ENCODE measurements at regions not wholly inside any gene's neighbourhood (a gene's known extent, or its start where the extent isn't known, plus 50 kb on each side); places are given as distances from the start of the nearest gene placed in this dataset.

DNA sequence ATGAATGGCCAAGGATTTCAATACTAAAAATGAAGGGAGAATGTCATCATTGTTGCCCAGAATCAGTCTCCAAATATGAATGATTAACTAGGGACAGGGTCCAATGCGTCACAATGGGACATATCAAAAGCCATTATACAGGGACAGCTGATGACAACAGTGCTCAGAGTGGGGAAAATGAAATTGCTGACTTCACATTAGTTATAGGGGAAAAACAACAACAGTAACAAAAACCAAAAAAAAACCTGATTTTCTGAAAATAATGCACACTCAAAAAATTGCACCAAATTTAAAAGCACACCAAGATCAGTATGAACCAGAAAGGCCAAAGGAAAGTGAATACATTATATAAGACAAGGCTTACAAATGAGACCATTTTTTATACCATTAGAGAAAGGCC, 353.2 kb upstream of the SOX5 start:
- ATAC-seq (ENCODE audit: insufficient read depth, low FRiP score) (no peak), DNase-seq (no peak)
- WGBS, 2 donors, result 95 to 100% methylated on average over 1 of the region's 1 CpG

GRCh38 chr12:24297516-24297915, 348.0 kb upstream of the SOX5 start:
- Histone ChIP-seq H3K9ac (ENCODE audit: insufficient read depth in 1 of 2, low read length in 2 of 2) (no peak overlapping the region), H3K9me3 (ENCODE audit: control insufficient read depth in 4 of 4, insufficient read depth in 3 of 4, low read length in 3 of 4) (no peaks in the 10 kb centered on the region), H3K36me3 (ENCODE audit: control insufficient read depth in 4 of 4, insufficient read depth in 4 of 4, low read length in 4 of 4) (no peaks in the 10 kb centered on the region), H3K4me1 (ENCODE audit: control insufficient read depth in 5 of 5, insufficient read depth in 5 of 5, low read length in 5 of 5) (no peaks in the 10 kb centered on the region), H3K27ac (ENCODE audit: low read depth in 1 of 2, low read length in 1 of 2) (no peak overlapping the region), H3K27me3 (ENCODE audit: control insufficient read depth in 3 of 3, insufficient read depth in 3 of 3, low read length in 2 of 3) (no peaks in the 10 kb centered on the region), H3K4me3 (no peak overlapping the region)
- TF ChIP-seq CTCF (IDR thresholded peaks at IDR 0.05; ENCODE audit: control extremely low read depth, extremely low read depth), result no peak
- WGBS, 2 donors, result 83 to 91% methylated on average over 5 of the region's 5 CpGs
- no peak for ATAC-seq (ENCODE audit: insufficient read depth, low FRiP score)
- no peak for DNase-seq

More for the DNA sequence above, 353.2 kb upstream of the SOX5 start:
- Histone ChIP-seq H3K4me3 (no peak overlapping the region), H3K9me3 (ENCODE audit: control insufficient read depth in 4 of 4, insufficient read depth in 3 of 4, low read length in 3 of 4) (no peaks in the 10 kb centered on the region), H3K27me3 (ENCODE audit: control insufficient read depth in 3 of 3, insufficient read depth in 3 of 3, low read length in 2 of 3) (no peaks in the 10 kb centered on the region), H3K36me3 (ENCODE audit: control insufficient read depth in 4 of 4, insufficient read depth in 4 of 4, low read length in 4 of 4) (no peaks in the 10 kb centered on the region), H3K9ac (ENCODE audit: insufficient read depth in 1 of 2, low read length in 2 of 2) (no peak overlapping the region), H3K4me1 (ENCODE audit: control insufficient read depth in 5 of 5, insufficient read depth in 5 of 5, low read length in 5 of 5) (no peaks in the 10 kb centered on the region), H3K27ac (ENCODE audit: low read depth in 1 of 2, low read length in 1 of 2) (no peak overlapping the region)
- TF ChIP-seq CTCF (IDR thresholded peaks at IDR 0.05; ENCODE audit: control extremely low read depth, extremely low read depth), result no peak

DNA sequence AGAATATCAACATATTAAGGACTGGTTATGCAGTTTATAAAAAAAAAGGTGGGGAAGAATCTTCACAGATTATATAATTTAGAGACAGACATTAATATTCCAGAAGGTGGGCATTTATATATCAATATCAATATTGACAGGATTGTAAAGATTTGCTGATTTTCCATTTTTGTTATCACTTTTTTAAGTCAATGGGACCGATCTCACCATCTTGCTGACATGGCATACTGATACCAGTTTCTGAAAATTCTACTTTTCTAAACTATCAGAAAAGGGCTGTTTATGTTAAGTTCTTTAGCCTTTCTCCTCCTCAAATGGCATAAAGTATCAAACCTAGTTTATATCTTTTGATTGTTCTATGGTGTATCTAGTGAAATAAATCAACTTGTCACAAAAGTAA, 344.1 kb upstream of the SOX5 start:
- Histone ChIP-seq H3K4me3 (no peak overlapping the region), H3K4me1 (ENCODE audit: control insufficient read depth in 5 of 5, insufficient read depth in 5 of 5, low read length in 5 of 5) (no peaks in the 10 kb centered on the region), H3K27me3 (ENCODE audit: control insufficient read depth in 3 of 3, insufficient read depth in 3 of 3, low read length in 2 of 3) (no peaks in the 10 kb centered on the region), H3K36me3 (ENCODE audit: control insufficient read depth in 4 of 4, insufficient read depth in 4 of 4, low read length in 4 of 4) (no peaks in the 10 kb centered on the region), H3K9ac (ENCODE audit: insufficient read depth in 1 of 2, low read length in 2 of 2) (no peak overlapping the region), H3K27ac (ENCODE audit: low read depth in 1 of 2, low read length in 1 of 2) (no peak overlapping the region), H3K9me3 (ENCODE audit: control insufficient read depth in 4 of 4, insufficient read depth in 3 of 4, low read length in 3 of 4) (no peaks in the 10 kb centered on the region)
- ATAC-seq (ENCODE audit: insufficient read depth, low FRiP score) (no peak), DNase-seq (no peak)
- WGBS, 2 donors, result 92 to 100% methylated on average over 1 of the region's 1 CpG
- TF ChIP-seq CTCF (IDR thresholded peaks at IDR 0.05; ENCODE audit: control extremely low read depth, extremely low read depth), result no peak

- H3K9ac ChIP-seq (ENCODE audit: insufficient read depth in 1 of 2, low read length in 2 of 2), result no peak overlapping the region
- DNase-seq, result no peak
- peaks cover 0 to 4% (median 0%) of the 10 kb centered on the region in 5 donors for H3K4me1 ChIP-seq (ENCODE audit: control insufficient read depth in 5 of 5, insufficient read depth in 5 of 5, low read length in 5 of 5)
- TF ChIP-seq CTCF (IDR thresholded peaks at IDR 0.05; ENCODE audit: control extremely low read depth, extremely low read depth), result no peak
- no peak overlapping the region for H3K27ac ChIP-seq (ENCODE audit: low read depth in 1 of 2, low read length in 1 of 2)
- H3K27me3 ChIP-seq (ENCODE audit: control insufficient read depth in 3 of 3, insufficient read depth in 3 of 3, low read length in 2 of 3), result no peaks in the 10 kb centered on the region
- 83 to 84% methylated on average over 1 of the region's 1 CpG for WGBS, 2 donors
- no peak for ATAC-seq (ENCODE audit: insufficient read depth, low FRiP score)
- H3K9me3 ChIP-seq (ENCODE audit: control insufficient read depth in 4 of 4, insufficient read depth in 3 of 4, low read length in 3 of 4), result no peaks in the 10 kb centered on the region
- H3K36me3 ChIP-seq (ENCODE audit: control insufficient read depth in 4 of 4, insufficient read depth in 4 of 4, low read length in 4 of 4), result no peaks in the 10 kb centered on the region
- no peak overlapping the region for H3K4me3 ChIP-seq
Measured at GRCh38 chr12:24287963-24288362, 338.5 kb upstream of the SOX5 start.
